ENCODE measurements at regions not wholly inside any gene's neighbourhood (a gene's known extent, or its start where the extent isn't known, plus 50 kb on each side); places are given as distances from the start of the nearest gene placed in this dataset.

GRCh38 chr6:93822434-93823265 lies 403.3 kb upstream of the EPHA7 start:
- DNase-seq = no peak

GRCh38 chr6:93821953-93822352 lies 402.6 kb upstream of the EPHA7 start:
- no peak for DNase-seq

GRCh38 chr6:93820465-93821082 lies 401.2 kb upstream of the EPHA7 start:
- DNase-seq = no peak

GRCh38 chr6:93819189-93819588 lies 399.8 kb upstream of the EPHA7 start:
- no peak for DNase-seq

- no peak for DNase-seq
These were observed 398.6 kb upstream of the EPHA7 start for GRCh38 chr6:93817937-93818336.

- no peak for DNase-seq
These were observed 387.3 kb upstream of the EPHA7 start for GRCh38 chr6:93806409-93807270.

GRCh38 chr6:93801101-93801847 lies 381.9 kb upstream of the EPHA7 start:
- DNase-seq = no peak

GRCh38 chr6:93799226-93799625 lies 379.9 kb upstream of the EPHA7 start:
- DNase-seq = no peak

- DNase-seq = no peak
These were observed 374.8 kb upstream of the EPHA7 start for GRCh38 chr6:93794166-93794565.

GRCh38 chr6:93792746-93793145 lies 373.4 kb upstream of the EPHA7 start:
- no peak for DNase-seq

GRCh38 chr6:93790981-93791380 lies 371.6 kb upstream of the EPHA7 start:
- no peak for DNase-seq

GRCh38 chr6:93789532-93789931 lies 370.2 kb upstream of the EPHA7 start:
- DNase-seq = no peak

GRCh38 chr6:93787841-93788240 lies 368.5 kb upstream of the EPHA7 start:
- DNase-seq = no peak

- no peak for DNase-seq
These were observed 367.3 kb upstream of the EPHA7 start for GRCh38 chr6:93786474-93787330.

- no peak for DNase-seq
These were observed 366.3 kb upstream of the EPHA7 start for GRCh38 chr6:93785694-93786030.

- DNase-seq = no peak
These were observed 365.7 kb upstream of the EPHA7 start for GRCh38 chr6:93784794-93785693.

GRCh38 chr6:93779086-93779841 lies 359.9 kb upstream of the EPHA7 start:
- peak; percentile 47 for DNase-seq

- no peak for DNase-seq
These were observed 339.8 kb upstream of the EPHA7 start for GRCh38 chr6:93759190-93759589.

- no peak for DNase-seq
These were observed 332.6 kb upstream of the EPHA7 start for GRCh38 chr6:93751969-93752368.

- no peak for DNase-seq
These were observed 330.6 kb upstream of the EPHA7 start for GRCh38 chr6:93749930-93750329.

Measured in retina (tissue), 1 donor.